ENCODE measurements at regions not wholly inside any gene's neighbourhood (a gene's known extent, or its start where the extent isn't known, plus 50 kb on each side); places are given as distances from the start of the nearest gene placed in this dataset.

GRCh38 chr13:95406176-95406575 is 104.9 kb upstream of the ABCC4 start (continued):
- TF ChIP-seq PRDM15 (CRISPR knock-in tag; IDR thresholded peaks at IDR 0.05): no peak
- no peak for TF ChIP-seq HMGXB4 (CRISPR knock-in tag; IDR thresholded peaks at IDR 0.05)
- TF ChIP-seq ZBTB21 (CRISPR knock-in tag; IDR thresholded peaks at IDR 0.05; ENCODE audit: borderline replicate concordance): no peak
- TF ChIP-seq ZNF121 (CRISPR knock-in tag; IDR thresholded peaks at IDR 0.05): no peak
- no peak for TF ChIP-seq ZNF219 (CRISPR knock-in tag; IDR thresholded peaks at IDR 0.05; ENCODE audit: borderline replicate concordance)

GRCh38 chr13:95411428-95412040 is 110.3 kb upstream of the ABCC4 start:
- Mint-ChIP-seq H3K4me3 (no peak overlapping the region), H3K9me3 (peaks cover 5% of the 10 kb centered on the region; the same call in 1 of the 2 replicates), H3K27ac (no peak overlapping the region), H3K4me1 (no peaks in the 10 kb centered on the region), H3K36me3 (no peaks in the 10 kb centered on the region), H3K27me3 (ENCODE audit: low read depth) (no peaks in the 10 kb centered on the region)
- ATAC-seq (no peak), DNase-seq (ENCODE audit: low spot score) (no peak)
- TF ChIP-seq ERG (CRISPR knock-in tag; IDR thresholded peaks at IDR 0.05): no peak
- TF ChIP-seq ZNF317 (CRISPR knock-in tag; IDR thresholded peaks at IDR 0.05; ENCODE audit: borderline replicate concordance, low read depth): no peak
- TF ChIP-seq FOXP4 (CRISPR knock-in tag; IDR thresholded peaks at IDR 0.05): no peak
- TF ChIP-seq ATF6 (CRISPR knock-in tag; IDR thresholded peaks at IDR 0.05): no peak
- TF ChIP-seq ZNF425 (CRISPR knock-in tag; conservative IDR thresholded peaks at IDR 0.05): no peak
- no peak for TF ChIP-seq SOX15 (CRISPR knock-in tag; IDR thresholded peaks at IDR 0.05)
- TF ChIP-seq KAT7 (CRISPR knock-in tag; IDR thresholded peaks at IDR 0.05; ENCODE audit: borderline replicate concordance): no peak
- TF ChIP-seq ATF3 (CRISPR knock-in tag; conservative IDR thresholded peaks at IDR 0.05): no peak
- TF ChIP-seq USF2 (CRISPR knock-in tag; IDR thresholded peaks at IDR 0.05): no peak
- CTCF ChIA-PET: interaction anchor here (1.3 to 1.6 kb wide), 3 partner anchors 30 to 222 kb away, joined by 3 to 6 read pairs (median 5); no protein-coding TSS in a partner anchor
- POLR2A ChIA-PET: interaction anchor here (0.6 kb wide), 1 partner anchor 8 kb away, joined by 4 read pairs; no protein-coding TSS in a partner anchor
